Neural progenitor cell (in vitro differentiated cells): ENCODE measurements at regions not wholly inside any gene's neighbourhood (a gene's known extent, or its start where the extent isn't known, plus 50 kb on each side); places are given as distances from the start of the nearest gene placed in this dataset.

Experiments used
- DNase-seq: peaks from one replicate; pipeline ENCODE4 v3.0.0-alpha.2; 2016; ENCODE audit warnings: low spot score
- H2AFZ ChIP-seq: fragments of 200-600 bp; sonication (generic); replicated peaks from 2 replicates; pipeline ENCODE4 v1.6.1; 2016; ENCODE audit warnings: antibody characterized with exemption
- H3F3A ChIP-seq: fragments of 200-600 bp; sonication (generic); 2 replicates; pipeline ENCODE4 v1.6.1; 2016; ENCODE audit warnings: antibody characterized with exemption, low read depth
- H3K27ac ChIP-seq: fragments of 200-600 bp; sonication (generic); 2 replicates; pipeline ENCODE4 v1.5.1; 2016; ENCODE audit warnings: mild to moderate bottlenecking
- H3K27me3 ChIP-seq: fragments of 200-600 bp; sonication (generic); 2 replicates; pipeline ENCODE4 v1.6.1; 2016; ENCODE audit warnings: mild to moderate bottlenecking, moderate library complexity
- H3K36me3 ChIP-seq: fragments of 200-600 bp; sonication (generic); 2 replicates; pipeline ENCODE4 v1.5.1; 2016
- H3K4me1 ChIP-seq: fragments of 200-600 bp; sonication (generic); 2 replicates; pipeline ENCODE4 v1.6.1; 2016; ENCODE audit warnings: mixed run types
- H3K4me2 ChIP-seq: fragments of 200-600 bp; sonication (generic); 2 replicates; pipeline ENCODE4 v1.6.1; 2016
- H3K4me3 ChIP-seq: fragments of 200-600 bp; sonication (generic); 2 replicates; pipeline ENCODE4 v1.5.1; 2016
- H3K79me2 ChIP-seq: fragments of 200-600 bp; sonication (generic); 2 replicates; pipeline ENCODE4 v1.6.1; 2016; ENCODE audit warnings: low read depth
- H3K9ac ChIP-seq: fragments of 200-600 bp; sonication (generic); 2 replicates; pipeline ENCODE4 v1.6.1; 2016
- H3K9me3 ChIP-seq: fragments of 200-600 bp; sonication (generic); 2 replicates; pipeline ENCODE4 v1.5.1; 2016; ENCODE audit warnings: low read depth
- H4K20me1 ChIP-seq: fragments of 200-600 bp; sonication (generic); 2 replicates; pipeline ENCODE4 v1.6.1; 2016; ENCODE audit warnings: low read depth
- H3K27ac Mint-ChIP-seq: 3 replicates; pipeline ENCODE4 v1.8.0; 2021; ENCODE audit warnings: mixed read lengths
- H3K27me3 Mint-ChIP-seq: 2 replicates; pipeline ENCODE4 v1.8.0; 2022; ENCODE audit warnings: low read depth, mild to moderate bottlenecking, inconsistent platforms, moderate library complexity, mixed read lengths; ENCODE audit not compliant: insufficient read depth
- H3K36me3 Mint-ChIP-seq: 3 replicates; pipeline ENCODE4 v1.8.0; 2021; ENCODE audit warnings: mixed read lengths
- H3K4me1 Mint-ChIP-seq: 3 replicates; pipeline ENCODE4 v1.8.0; 2021; ENCODE audit warnings: mixed read lengths
- H3K4me3 Mint-ChIP-seq: 3 replicates; pipeline ENCODE4 v1.8.0; 2021; ENCODE audit warnings: mild to moderate bottlenecking, moderate library complexity, mixed read lengths
- H3K9me3 Mint-ChIP-seq: 3 replicates; pipeline ENCODE4 v1.8.0; 2020; ENCODE audit warnings: mixed read lengths
- CTCF ChIP-seq: fragments of 200-600 bp; sonication (generic); IDR thresholded peaks from 2 replicates; pipeline ENCODE4 v1.5.1; 2017; ENCODE audit warnings: antibody characterized with exemption, mild to moderate bottlenecking
- EZH2 ChIP-seq: fragments of 200-600 bp; sonication (generic); IDR thresholded peaks from 2 replicates; pipeline ENCODE4 v1.6.1; 2017; ENCODE audit warnings: antibody characterized with exemption, mild to moderate bottlenecking, moderate library complexity
- EZH2phosphoT487 ChIP-seq: fragments of 200-600 bp; sonication (generic); IDR thresholded peaks from 2 replicates; pipeline ENCODE4 v1.6.1; 2017; ENCODE audit warnings: antibody characterized with exemption

GRCh38 chrX:80098038-80098437, 83.5 kb downstream of the TBX22 start:
- H3K9me3 ChIP-seq: peaks cover 16% of the 10 kb centered on the region
- Mint-ChIP-seq H3K36me3 (no peaks in the 10 kb centered on the region), H3K9me3 (peaks cover 9% of the 10 kb centered on the region), H3K27ac (no peak overlapping the region), H3K4me3 (no peak overlapping the region), H3K27me3 (no peaks in the 10 kb centered on the region), H3K4me1 (no peaks in the 10 kb centered on the region)
- no peaks in the 10 kb centered on the region for H4K20me1 ChIP-seq
- H3K4me3 ChIP-seq: no peak overlapping the region
- DNase-seq: no peak
- H3K27ac ChIP-seq: no peak overlapping the region
- H3K27me3 ChIP-seq: no peaks in the 10 kb centered on the region
- TF ChIP-seq EZH2phosphoT487: no peak
- no peak for TF ChIP-seq EZH2
- no peak for TF ChIP-seq CTCF
- H3F3A ChIP-seq: no peaks in the 10 kb centered on the region
- no peak overlapping the region for H3K4me2 ChIP-seq
- peaks cover 7% of the 10 kb centered on the region for H3K36me3 ChIP-seq
- no peak overlapping the region for H3K9ac ChIP-seq
- no peaks in the 10 kb centered on the region for H3K79me2 ChIP-seq
- no peak overlapping the region for H2AFZ ChIP-seq
- H3K4me1 ChIP-seq: no peaks in the 10 kb centered on the region

- H3K27ac Mint-ChIP-seq: no peak overlapping the region
- Histone ChIP-seq H3K4me3 (no peak overlapping the region), H3K27ac (no peak overlapping the region), H4K20me1 (no peaks in the 10 kb centered on the region), H3K9me3 (peaks cover 3% of the 10 kb centered on the region), H3K4me1 (no peaks in the 10 kb centered on the region), H3K4me2 (no peak overlapping the region), H3K9ac (no peak overlapping the region), H3F3A (no peaks in the 10 kb centered on the region), H3K79me2 (no peaks in the 10 kb centered on the region), H3K36me3 (no peaks in the 10 kb centered on the region), H2AFZ (no peak overlapping the region), H3K27me3 (no peaks in the 10 kb centered on the region)
- H3K27me3 Mint-ChIP-seq: no peaks in the 10 kb centered on the region
- no peaks in the 10 kb centered on the region for H3K9me3 Mint-ChIP-seq
- H3K4me3 Mint-ChIP-seq: no peak overlapping the region
- H3K36me3 Mint-ChIP-seq: no peaks in the 10 kb centered on the region
- DNase-seq: no peak
- TF ChIP-seq EZH2phosphoT487 (no peak), EZH2 (no peak), CTCF (no peak)
- H3K4me1 Mint-ChIP-seq: no peaks in the 10 kb centered on the region
These were observed 105.8 kb downstream of the TBX22 start for GRCh38 chrX:80120335-80120734.

GRCh38 chrX:80138938-80139337, 124.4 kb downstream of the TBX22 start:
- Histone ChIP-seq H3K9ac (no peak overlapping the region), H4K20me1 (no peaks in the 10 kb centered on the region), H2AFZ (no peak overlapping the region), H3K27ac (no peak overlapping the region), H3K4me1 (no peaks in the 10 kb centered on the region), H3F3A (no peaks in the 10 kb centered on the region), H3K4me3 (no peak overlapping the region), H3K79me2 (no peaks in the 10 kb centered on the region), H3K9me3 (no peaks in the 10 kb centered on the region), H3K27me3 (no peaks in the 10 kb centered on the region), H3K36me3 (no peaks in the 10 kb centered on the region), H3K4me2 (no peak overlapping the region)
- no peak for DNase-seq
- Mint-ChIP-seq H3K4me1 (no peaks in the 10 kb centered on the region), H3K4me3 (no peak overlapping the region), H3K36me3 (no peaks in the 10 kb centered on the region), H3K27me3 (peaks cover 3% of the 10 kb centered on the region), H3K27ac (no peak overlapping the region), H3K9me3 (no peaks in the 10 kb centered on the region)
- TF ChIP-seq EZH2phosphoT487 (no peak), CTCF (no peak)

- Mint-ChIP-seq H3K27ac (no peak overlapping the region), H3K9me3 (no peaks in the 10 kb centered on the region), H3K27me3 (peaks cover 3% of the 10 kb centered on the region), H3K4me3 (no peak overlapping the region), H3K36me3 (no peaks in the 10 kb centered on the region), H3K4me1 (no peaks in the 10 kb centered on the region)
- H4K20me1 ChIP-seq: no peaks in the 10 kb centered on the region
- no peak overlapping the region for H3K4me3 ChIP-seq
- no peaks in the 10 kb centered on the region for H3K9me3 ChIP-seq
- H3K27ac ChIP-seq: no peak overlapping the region
- H3K27me3 ChIP-seq: no peaks in the 10 kb centered on the region
- H3K9ac ChIP-seq: no peak overlapping the region
- no peaks in the 10 kb centered on the region for H3F3A ChIP-seq
- peak; percentile 44 for DNase-seq
- H3K36me3 ChIP-seq: no peaks in the 10 kb centered on the region
- TF ChIP-seq EZH2: no peak
- TF ChIP-seq EZH2phosphoT487: no peak
- TF ChIP-seq CTCF: no peak
- H3K4me2 ChIP-seq: no peak overlapping the region
- H3K79me2 ChIP-seq: no peaks in the 10 kb centered on the region
- no peak overlapping the region for H2AFZ ChIP-seq
- no peaks in the 10 kb centered on the region for H3K4me1 ChIP-seq
These were observed 125.0 kb downstream of the TBX22 start for GRCh38 chrX:80139564-80139963.
